Urinary bladder (tissue), 3 donors: ENCODE measurements at regions not wholly inside any gene's neighbourhood (a gene's known extent, or its start where the extent isn't known, plus 50 kb on each side); places are given as distances from the start of the nearest gene placed in this dataset.

Experiments
- DNase-seq: peaks from one replicate; pipeline ENCODE4 v3.0.0-alpha.2; 2015; ENCODE audit errors: extremely low spot score
- H3K27ac ChIP-seq: one replicate; pipeline ENCODE4 v1.5.1; 2013; ENCODE audit warnings: low read depth, mild to moderate bottlenecking, moderate library complexity
- H3K36me3 ChIP-seq: one replicate; pipeline ENCODE4 v1.6.1; 2013; ENCODE audit warnings: mild to moderate bottlenecking, moderate library complexity; ENCODE audit not compliant: insufficient read depth
- H3K4me1 ChIP-seq: one replicate; pipeline ENCODE4 v1.6.1; 2013; ENCODE audit warnings: mild to moderate bottlenecking, moderate library complexity; ENCODE audit not compliant: insufficient read depth
- H3K4me3 ChIP-seq: one replicate; pipeline ENCODE4 v1.5.1; 2013; ENCODE audit warnings: low read depth, low read length
- WGBS: extraction: QIAGEN DNeasy Blood & Tissue Kit; methylation state at CpG from one replicate; pipeline ENCODE4 v1.1.7; 2013; 5-methylcytosine and 5-hydroxymethylcytosine counted together
- donor health status: healthy with polysubstance abuse.
- donor health status: healthy.

DNA sequence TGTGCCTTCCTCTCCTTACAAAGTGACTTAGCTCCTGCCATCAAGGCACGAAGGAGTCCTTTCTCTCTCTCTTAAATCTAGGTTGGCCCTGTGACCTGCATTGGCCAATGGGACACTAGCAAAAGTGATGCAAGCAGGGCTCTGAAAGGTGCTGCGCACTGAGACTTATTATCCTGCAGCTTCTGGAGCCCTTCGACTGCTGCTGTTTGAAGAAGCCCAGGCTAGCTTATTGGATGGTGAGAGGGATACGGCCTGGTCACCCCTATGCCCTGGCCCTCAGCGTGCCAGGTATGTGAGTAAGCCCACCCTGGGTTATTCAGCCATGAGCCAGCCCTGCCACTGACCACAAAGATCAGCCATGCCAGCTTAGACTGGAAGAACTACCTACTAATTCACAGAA is 74.5 kb upstream of the GGTLC1 start:
- whole genome bisulfite sequencing, result 80% methylated on average over 5 of the region's 5 CpGs
- no peak overlapping the region for H3K27ac ChIP-seq
- DNase-seq, result no peak
- H3K36me3 ChIP-seq, result no peaks in the 10 kb centered on the region
- H3K4me1 ChIP-seq, result no peaks in the 10 kb centered on the region
- H3K4me3 ChIP-seq, result no peak overlapping the region

DNA sequence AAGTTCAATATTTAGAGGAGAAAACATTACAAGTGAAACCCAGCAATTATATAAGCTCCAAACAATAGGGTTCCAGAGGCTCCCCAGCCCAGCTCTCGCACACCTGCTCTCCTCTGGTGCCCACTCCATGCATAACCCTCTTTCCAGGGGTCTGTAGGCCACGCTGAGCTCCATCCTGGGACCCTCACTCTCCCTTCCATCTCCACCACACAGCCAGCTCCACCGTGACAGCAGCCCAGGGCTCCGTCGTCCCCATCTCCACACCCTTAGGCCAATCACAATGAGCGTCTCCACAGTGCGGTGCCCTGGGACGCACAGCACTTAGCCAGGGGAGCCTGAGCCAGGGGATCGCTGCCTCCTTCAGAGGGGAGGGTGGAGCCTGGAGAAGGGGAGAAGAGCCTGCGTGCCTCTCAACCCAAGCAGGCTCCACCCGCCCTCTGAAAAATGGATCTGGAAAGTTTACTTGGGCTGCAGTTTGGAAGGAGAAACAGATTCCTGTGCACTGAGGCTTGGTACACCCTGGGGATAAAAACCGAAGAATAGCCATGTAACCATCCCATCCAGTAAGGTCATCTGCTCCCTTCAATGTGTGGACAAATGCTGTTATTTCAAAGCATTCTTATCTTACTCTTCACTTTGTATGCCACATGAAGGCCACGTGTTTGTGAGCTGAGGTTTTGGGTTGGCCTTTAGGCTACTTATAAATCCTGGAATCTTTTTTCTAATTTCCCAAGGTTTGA is 72.4 kb upstream of the GGTLC1 start:
- 52% methylated on average over 13 of the region's 13 CpGs for WGBS

DNA sequence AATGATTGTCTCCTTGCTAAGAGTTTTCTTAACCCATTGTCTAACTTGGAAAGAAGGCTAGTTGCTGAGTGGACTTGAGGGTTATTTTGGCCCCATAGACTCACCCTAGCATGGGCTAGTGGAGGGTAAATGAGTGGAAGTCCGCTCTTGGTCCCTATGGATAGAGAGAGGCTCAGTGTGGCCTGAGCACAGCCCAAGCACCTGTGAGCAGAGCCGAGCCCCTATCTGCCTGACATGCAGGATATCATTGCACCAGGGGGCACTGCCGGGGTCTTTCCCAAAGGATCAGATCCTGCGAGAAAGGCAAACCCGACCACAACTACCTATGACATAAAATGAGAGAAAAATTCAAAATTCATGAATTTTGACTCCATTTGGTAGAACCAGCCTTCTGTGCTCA is 70.6 kb upstream of the GGTLC1 start:
- Histone ChIP-seq H3K36me3 (no peaks in the 10 kb centered on the region), H3K4me3 (no peak overlapping the region), H3K27ac (no peak overlapping the region), H3K4me1 (no peaks in the 10 kb centered on the region)
- no peak for DNase-seq
- 84% methylated on average over 5 of the region's 5 CpGs for WGBS

More for the DNA sequence above, 72.4 kb upstream of the GGTLC1 start:
- no peak overlapping the region for H3K27ac ChIP-seq
- H3K36me3 ChIP-seq, result no peaks in the 10 kb centered on the region
- H3K4me3 ChIP-seq, result no peak overlapping the region
- H3K4me1 ChIP-seq, result no peaks in the 10 kb centered on the region
- DNase-seq, result no peak

DNA sequence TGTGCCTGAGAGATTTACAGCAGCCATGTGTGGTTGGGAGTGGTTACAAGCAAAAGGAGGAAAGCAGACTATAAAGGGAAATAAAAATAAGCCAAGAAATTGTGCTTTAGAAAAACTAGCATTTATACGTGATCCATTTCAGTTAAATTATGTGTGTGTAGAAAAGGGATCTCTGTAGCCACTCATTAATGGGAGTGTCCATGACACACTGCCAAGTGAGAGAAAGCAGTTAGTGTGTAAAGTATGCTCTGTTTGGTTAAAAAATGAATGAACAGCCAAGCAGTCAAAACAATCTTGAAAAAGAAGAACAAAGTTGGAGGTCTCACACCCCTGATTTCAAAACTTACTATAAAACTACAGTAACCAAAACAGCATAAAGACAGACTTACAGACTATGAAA is 67.9 kb upstream of the GGTLC1 start:
- Histone ChIP-seq H3K4me1 (no peaks in the 10 kb centered on the region), H3K36me3 (no peaks in the 10 kb centered on the region), H3K4me3 (no peak overlapping the region), H3K27ac (no peak overlapping the region)
- 49% methylated on average over 1 of the region's 1 CpG for WGBS
- no peak for DNase-seq

DNA sequence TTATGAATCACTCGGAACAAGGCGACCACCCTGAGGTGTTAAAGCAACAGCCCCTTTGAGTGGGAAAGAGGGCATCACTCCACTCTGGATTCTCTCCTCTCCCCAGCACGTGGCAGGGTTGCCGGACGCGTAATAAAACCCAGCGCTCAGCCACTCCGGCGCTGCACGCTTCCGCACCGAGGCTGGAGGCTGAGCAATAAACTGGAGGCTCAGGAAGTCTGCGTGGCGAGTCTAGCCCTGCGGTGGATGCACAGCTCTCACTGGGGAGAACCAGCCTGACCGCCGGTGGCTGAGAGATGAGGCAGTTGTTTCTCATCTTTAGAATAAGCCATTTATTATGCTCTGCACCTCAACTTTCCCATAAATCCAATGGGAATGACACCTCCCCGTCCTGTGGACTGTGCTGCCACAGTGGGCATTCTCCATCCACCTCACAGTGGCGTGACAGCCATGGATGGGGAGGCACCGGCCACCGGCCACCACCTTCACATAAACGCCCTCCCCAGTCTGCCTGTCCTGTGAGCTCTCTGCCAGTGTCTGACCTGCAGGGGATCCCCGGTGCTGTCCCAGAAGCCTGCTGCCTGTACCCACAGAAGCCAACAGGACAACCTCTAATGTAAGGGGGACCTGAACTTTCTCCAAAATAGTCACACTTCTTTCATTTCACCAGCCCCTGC is 64.2 kb upstream of the GGTLC1 start:
- no peak overlapping the region for H3K4me3 ChIP-seq
- H3K4me1 ChIP-seq, result no peaks in the 10 kb centered on the region
- no peak for DNase-seq
- WGBS, result 85% methylated on average over 23 of the region's 23 CpGs
- H3K27ac ChIP-seq, result no peak overlapping the region
- H3K36me3 ChIP-seq, result no peaks in the 10 kb centered on the region

DNA sequence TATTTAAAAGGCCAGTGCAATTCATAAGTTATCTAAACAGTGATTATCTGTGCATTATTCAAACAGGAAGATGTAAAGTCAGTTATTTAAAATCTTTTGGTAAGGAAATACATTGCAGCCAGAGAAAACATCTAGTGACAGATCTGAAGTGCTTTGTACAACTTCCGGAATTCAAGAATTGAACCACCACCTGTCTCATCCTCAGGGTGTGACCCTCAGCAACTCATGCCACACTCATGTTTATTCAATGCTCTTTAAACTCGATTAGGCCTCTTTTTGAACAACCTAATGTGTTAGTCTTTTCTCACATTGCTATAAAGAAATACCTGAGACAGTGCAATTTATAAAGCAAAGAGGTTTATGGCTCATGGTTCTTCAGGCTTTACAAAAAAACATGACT is 62.6 kb upstream of the GGTLC1 start:
- H3K4me3 ChIP-seq, result no peak overlapping the region

DNA sequence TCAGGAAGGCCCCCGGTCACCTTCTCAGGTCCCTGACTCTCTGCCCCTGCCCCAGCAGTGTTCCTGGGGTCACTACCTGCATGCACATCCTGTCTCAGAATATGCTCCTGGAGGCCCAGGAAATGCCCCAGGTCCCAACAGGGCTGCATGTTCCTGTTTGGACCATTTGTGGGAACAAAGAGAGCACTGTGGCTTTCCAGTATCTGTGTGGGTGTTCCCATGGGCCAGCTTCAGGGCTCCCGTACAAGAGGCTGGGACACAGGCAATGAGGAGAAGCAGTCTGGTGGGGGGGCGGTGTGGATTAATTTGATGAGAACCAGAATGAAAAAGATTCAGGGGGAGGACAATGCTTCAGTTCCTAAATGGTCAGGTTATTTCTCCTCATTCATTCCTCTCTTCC is 61.5 kb upstream of the GGTLC1 start:
- no peak overlapping the region for H3K27ac ChIP-seq
- no peak overlapping the region for H3K4me3 ChIP-seq
- H3K4me1 ChIP-seq, result no peaks in the 10 kb centered on the region
- DNase-seq, result no peak
- no peaks in the 10 kb centered on the region for H3K36me3 ChIP-seq
- 69% methylated on average over 3 of the region's 3 CpGs for WGBS

More for the DNA sequence above, 62.6 kb upstream of the GGTLC1 start:
- H3K4me1 ChIP-seq, result no peaks in the 10 kb centered on the region
- WGBS, result 67% methylated on average over 2 of the region's 2 CpGs
- H3K36me3 ChIP-seq, result no peaks in the 10 kb centered on the region
- no peak for DNase-seq
- H3K27ac ChIP-seq, result no peak overlapping the region

DNA sequence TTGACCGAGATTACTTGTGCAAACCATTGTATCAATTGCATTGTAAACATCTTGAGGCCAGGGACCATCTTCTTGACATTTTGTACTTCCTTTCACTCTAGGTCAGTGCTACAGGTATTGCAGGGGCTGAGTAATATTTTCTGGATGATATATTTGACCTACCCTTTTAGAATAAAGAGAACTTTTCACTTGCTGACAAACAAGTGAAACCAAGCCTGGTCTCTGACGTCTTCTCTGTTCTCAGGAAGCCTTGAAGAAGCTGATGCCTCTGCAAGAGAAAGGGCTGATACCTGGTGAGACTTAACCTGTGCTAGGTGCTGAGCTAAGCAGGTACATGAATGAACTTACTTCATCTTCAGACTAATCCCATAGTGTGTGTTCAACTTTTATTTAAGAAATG is 60.5 kb upstream of the GGTLC1 start:
- no peak for DNase-seq
- no peak overlapping the region for H3K27ac ChIP-seq
- H3K4me1 ChIP-seq, result no peaks in the 10 kb centered on the region
- 76% methylated on average over 2 of the region's 2 CpGs for WGBS
- H3K36me3 ChIP-seq, result no peaks in the 10 kb centered on the region
- H3K4me3 ChIP-seq, result no peak overlapping the region

DNA sequence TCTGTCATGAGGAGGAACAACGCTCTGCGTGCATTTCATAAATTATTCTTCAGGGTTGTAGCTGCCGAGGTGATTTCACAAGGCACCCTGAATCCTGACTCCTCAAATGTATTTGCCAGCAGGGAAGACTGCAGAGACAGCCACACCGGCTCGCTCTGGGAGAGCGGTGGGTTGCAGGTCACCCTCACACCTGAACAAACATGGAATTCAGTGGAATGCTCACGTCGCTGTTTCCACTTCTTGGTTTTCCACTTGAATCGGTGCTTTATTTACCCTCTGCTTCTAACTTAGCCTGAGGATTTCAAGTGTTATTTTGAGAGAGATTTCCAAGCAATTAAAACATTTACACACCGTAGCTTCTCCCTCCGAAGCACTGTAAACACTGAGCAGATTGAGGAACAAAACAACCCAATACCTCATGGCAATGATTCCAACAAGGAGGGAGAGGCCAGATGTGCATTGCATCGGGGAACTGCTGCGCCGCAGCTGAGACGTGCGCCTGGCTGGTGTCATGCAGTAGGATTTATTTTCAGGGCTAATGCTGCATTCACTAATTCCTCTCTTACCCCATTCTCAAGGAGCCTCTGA is 59.5 kb upstream of the GGTLC1 start:
- DNase-seq, result no peak

DNA sequence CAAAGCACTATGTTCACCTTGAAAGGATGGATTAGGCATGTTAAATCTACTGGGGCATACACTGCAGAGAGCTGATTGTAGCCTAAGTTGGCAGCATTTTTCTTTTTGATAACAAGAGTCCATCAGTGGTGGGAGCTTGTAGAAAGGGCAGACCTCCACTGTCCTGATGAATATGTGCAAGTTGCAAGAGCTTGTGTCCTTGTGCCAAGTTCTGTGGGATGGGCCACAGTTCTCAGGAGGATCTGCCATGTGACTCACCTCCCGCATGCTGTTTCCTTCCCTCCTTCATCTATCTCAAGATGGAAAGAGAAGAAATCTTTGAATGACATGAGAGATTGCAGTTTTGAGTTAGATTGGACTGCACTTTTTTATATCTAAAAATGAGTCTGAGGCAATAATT is 58.3 kb upstream of the GGTLC1 start:
- H3K27ac ChIP-seq, result no peak overlapping the region
- WGBS, result 66% methylated on average over 1 of the region's 1 CpG
- no peaks in the 10 kb centered on the region for H3K36me3 ChIP-seq
- no peaks in the 10 kb centered on the region for H3K4me1 ChIP-seq
- H3K4me3 ChIP-seq, result no peak overlapping the region
- DNase-seq, result no peak

More for the DNA sequence above, 59.5 kb upstream of the GGTLC1 start:
- no peak overlapping the region for H3K4me3 ChIP-seq
- WGBS, result 77% methylated on average over 16 of the region's 16 CpGs
- no peak overlapping the region for H3K27ac ChIP-seq
- H3K4me1 ChIP-seq, result no peaks in the 10 kb centered on the region
- H3K36me3 ChIP-seq, result no peaks in the 10 kb centered on the region

DNA sequence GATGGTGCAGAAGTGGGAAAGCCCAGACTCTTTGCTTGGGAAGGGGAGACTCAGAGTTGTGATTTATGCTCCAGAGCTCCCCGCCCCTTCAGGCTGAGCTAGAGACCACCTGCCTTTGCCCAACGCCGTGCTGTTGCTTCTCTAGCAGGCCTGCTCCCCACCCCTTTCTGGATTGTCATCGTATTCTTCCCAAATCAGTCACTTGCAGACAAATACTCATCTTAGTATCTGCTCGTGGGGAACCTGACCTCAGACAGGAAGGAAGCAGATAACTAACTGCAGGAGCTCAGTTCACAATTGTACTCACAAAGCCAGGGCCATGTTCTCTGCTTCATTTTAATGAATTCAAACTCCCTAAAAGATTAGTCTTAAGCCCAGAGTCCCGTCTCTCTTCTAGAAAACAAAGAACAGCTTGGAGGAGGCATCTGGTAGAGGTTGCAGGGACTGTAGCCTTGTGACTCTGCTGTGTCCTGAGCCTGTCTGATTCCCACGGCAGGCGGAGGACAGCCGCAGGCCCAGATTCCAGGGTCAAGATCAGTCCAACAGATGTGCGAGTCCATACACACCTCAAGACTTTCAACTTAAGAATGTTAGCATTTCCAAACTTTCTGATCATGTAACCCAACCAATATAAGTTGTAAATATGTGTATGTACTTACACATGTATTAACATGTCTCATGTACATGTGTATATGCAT is 57.2 kb upstream of the GGTLC1 start:
- Histone ChIP-seq H3K4me1 (no peaks in the 10 kb centered on the region), H3K36me3 (no peaks in the 10 kb centered on the region), H3K27ac (no peak overlapping the region), H3K4me3 (no peak overlapping the region)
- 62% methylated on average over 10 of the region's 10 CpGs for WGBS
- no peak for DNase-seq

DNA sequence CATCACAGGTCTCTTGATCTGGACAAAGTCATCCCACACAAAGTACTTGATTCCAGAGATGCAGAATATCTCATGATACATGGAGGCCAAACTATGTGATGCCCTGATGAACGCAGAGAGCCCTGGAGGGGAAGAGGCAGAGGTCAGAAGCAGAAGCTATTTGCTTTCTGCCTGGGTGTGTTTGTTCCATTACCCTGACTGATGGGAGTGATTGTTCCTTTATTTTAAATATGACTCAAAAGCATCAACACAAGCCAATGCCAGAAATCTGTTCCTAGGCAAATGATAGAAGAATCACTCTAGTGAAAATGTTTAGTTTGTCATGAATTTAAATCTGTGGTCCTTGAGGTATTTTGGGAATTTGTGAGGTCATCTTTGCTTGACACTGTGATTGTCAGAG is 54.7 kb upstream of the GGTLC1 start:
- Histone ChIP-seq H3K27ac (no peak overlapping the region), H3K36me3 (no peaks in the 10 kb centered on the region), H3K4me3 (no peak overlapping the region), H3K4me1 (no peaks in the 10 kb centered on the region)
- 81% methylated on average over 1 of the region's 1 CpG for WGBS
- no peak for DNase-seq

DNA sequence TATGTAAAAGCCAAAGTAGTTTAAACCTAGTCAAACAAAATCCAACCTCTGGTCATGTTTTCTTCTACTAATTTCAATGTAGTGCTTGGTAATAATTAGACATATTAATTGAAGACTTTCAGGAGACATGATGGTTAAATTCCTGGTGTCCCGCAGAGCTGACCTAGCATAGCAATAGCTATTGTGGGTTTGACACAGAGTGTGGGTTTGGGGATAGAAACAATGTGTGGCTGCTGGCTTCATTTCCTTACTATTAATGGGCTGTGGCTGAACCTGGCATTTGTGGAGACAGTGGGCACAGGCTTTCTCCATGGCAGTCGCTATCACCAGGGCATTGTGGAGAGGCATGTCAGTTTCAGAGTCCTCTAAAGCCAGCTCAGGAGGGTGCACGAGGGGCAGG is 54.1 kb upstream of the GGTLC1 start:
- Histone ChIP-seq H3K4me1 (no peaks in the 10 kb centered on the region), H3K4me3 (no peak overlapping the region), H3K36me3 (no peaks in the 10 kb centered on the region), H3K27ac (no peak overlapping the region)
- WGBS, result 82% methylated on average over 3 of the region's 3 CpGs
- no peak for DNase-seq
